ENCODE measurements at regions not wholly inside any gene's neighbourhood (a gene's known extent, or its start where the extent isn't known, plus 50 kb on each side); places are given as distances from the start of the nearest gene placed in this dataset.

GRCh38 chr5:71829206-71829605, 110.1 kb downstream of the CARTPT start:
- no peak for TF ChIP-seq POLR2A (IDR thresholded peaks at IDR 0.05; ENCODE audit: low read depth, low read length)
- TF ChIP-seq TAF1 (IDR thresholded peaks at IDR 0.05; ENCODE audit: borderline replicate concordance, low read depth, low read length): no peak
